IMR-90 (cell line): ENCODE measurements at regions not wholly inside any gene's neighbourhood (a gene's known extent, or its start where the extent isn't known, plus 50 kb on each side); places are given as distances from the start of the nearest gene placed in this dataset.

Source experiments
- ATAC-seq: fragments of 200-7000 bp; cut with Tn5 transposase; 2 replicates; pipeline ENCODE4 v1.9.1; 2020; ENCODE audit warnings: low read depth, mild to moderate bottlenecking, moderate library complexity
- BruUV-seq: library from RNA; stranded (reverse); fragments of 400-500 nt; replicated peaks from 2 replicates; lab custom pipeline; 2021; lab: Mats Ljungman, UMichigan
- CTCF ChIA-PET: fragments of 300-600 bp; formaldehyde crosslinking; extraction: SDS; loops from one replicate; lab custom pipeline; 2021; ENCODE audit warnings: antibody characterized with exemption; lab: Yijun Ruan, JAX
- POLR2A ChIA-PET: fragments of 300-600 bp; sonication (Branson Sonifier 250); formaldehyde crosslinking; loops from one replicate; lab custom pipeline; 2022; ENCODE audit warnings: antibody characterized with exemption; ENCODE audit not compliant: unreplicated experiment; lab: Charles Lee
- DNase-seq: peaks from one replicate; pipeline ENCODE4 v3.0.0; 2013
- H2AFZ ChIP-seq: replicated peaks from 2 replicates; pipeline ENCODE3; 2013; ENCODE audit warnings: low read length, mild to moderate bottlenecking; ENCODE audit not compliant: poor library complexity
- H2AK5ac ChIP-seq: 2 replicates; pipeline ENCODE4 v1.6.1; 2013; ENCODE audit warnings: low read depth, low read length, inconsistent platforms
- H2AK9ac ChIP-seq: replicated peaks from 2 replicates; pipeline ENCODE3; 2013; ENCODE audit warnings: mild to moderate bottlenecking, low read depth, low read length, moderate library complexity; ENCODE audit not compliant: poor library complexity
- H2BK120ac ChIP-seq: 2 replicates; pipeline ENCODE4 v1.6.1; 2013; ENCODE audit warnings: low read depth, low read length, inconsistent platforms
- H2BK15ac ChIP-seq: 3 replicates; pipeline ENCODE4 v1.6.1; 2013; ENCODE audit warnings: low read depth, low read length, inconsistent platforms
- H2BK20ac ChIP-seq: 2 replicates; pipeline ENCODE4 v1.6.1; 2013; ENCODE audit warnings: low read depth, mild to moderate bottlenecking, inconsistent platforms, low read length, moderate library complexity
- H2BK5ac ChIP-seq: 2 replicates; pipeline ENCODE4 v1.6.1; 2013; ENCODE audit warnings: mild to moderate bottlenecking, low read depth, low read length, inconsistent platforms; ENCODE audit not compliant: poor library complexity, severe bottlenecking
- H3K14ac ChIP-seq: replicated peaks from 2 replicates; pipeline ENCODE4 v1.6.1; 2013; ENCODE audit warnings: low read depth, low read length, inconsistent platforms
- H3K18ac ChIP-seq: 2 replicates; pipeline ENCODE4 v1.6.1; 2013; ENCODE audit warnings: low read depth, low read length, control low read depth
- H3K23ac ChIP-seq: 2 replicates; pipeline ENCODE4 v1.6.1; 2013; ENCODE audit warnings: low read depth, low read length, inconsistent platforms
- H3K27ac ChIP-seq: 2 replicates; pipeline ENCODE4 v1.5.1; 2013; ENCODE audit warnings: mild to moderate bottlenecking, control low read depth, low read length; ENCODE audit not compliant: insufficient read depth
- H3K27me3 ChIP-seq: 2 replicates; pipeline ENCODE4 v1.6.1; 2013; ENCODE audit warnings: low read length; ENCODE audit not compliant: control insufficient read depth, insufficient read depth
- H3K36me3 ChIP-seq: 2 replicates; pipeline ENCODE4 v1.6.1; 2013; ENCODE audit warnings: low read length, mixed read lengths; ENCODE audit not compliant: control insufficient read depth, insufficient read depth
- H3K4ac ChIP-seq: 2 replicates; pipeline ENCODE4 v1.6.1; 2013; ENCODE audit warnings: low read depth, low read length, inconsistent platforms
- H3K4me1 ChIP-seq: 2 replicates; pipeline ENCODE4 v1.6.1; 2013; ENCODE audit warnings: low read length, mixed read lengths; ENCODE audit not compliant: control insufficient read depth, insufficient read depth
- H3K4me2 ChIP-seq: 2 replicates; pipeline ENCODE4 v1.6.1; 2013; ENCODE audit warnings: low read depth, mild to moderate bottlenecking, control low read depth, low read length, moderate library complexity
- H3K4me3 ChIP-seq: 2 replicates; pipeline ENCODE4 v1.5.1; 2013; ENCODE audit warnings: low read depth, mild to moderate bottlenecking, control low read depth, low read length, moderate library complexity; ENCODE audit not compliant: insufficient read depth
- H3K56ac ChIP-seq: 2 replicates; pipeline ENCODE4 v1.6.1; 2013; ENCODE audit warnings: low read length, inconsistent platforms; ENCODE audit not compliant: insufficient read depth; ENCODE audit errors: extremely low read depth
- H3K79me1 ChIP-seq, 2 experiments: 2 replicates each; pipeline ENCODE4 v1.6.1; 2013; ENCODE audit warnings: low read length in 2 of 2, inconsistent platforms in 1 of 2, low read depth in 1 of 2
- H3K9ac ChIP-seq: 2 replicates; pipeline ENCODE4 v1.6.1; 2013; ENCODE audit warnings: low read depth, low read length, control low read depth
- H3K9me1 ChIP-seq: 2 replicates; pipeline ENCODE4 v1.6.1; 2013; ENCODE audit warnings: low read length, inconsistent platforms; ENCODE audit not compliant: insufficient read depth
- H3K9me3 ChIP-seq: 2 replicates; pipeline ENCODE4 v1.6.1; 2013; ENCODE audit warnings: low read length; ENCODE audit not compliant: control insufficient read depth, insufficient read depth
- H4K20me1 ChIP-seq: 2 replicates; pipeline ENCODE4 v1.6.1; 2013; ENCODE audit warnings: low read length, inconsistent platforms; ENCODE audit not compliant: insufficient read depth
- H4K5ac ChIP-seq: 2 replicates; pipeline ENCODE4 v1.6.1; 2013; ENCODE audit warnings: mild to moderate bottlenecking, low read depth, low read length, control low read depth
- H4K8ac ChIP-seq, 2 experiments: 2 replicates each; pipeline ENCODE4 v1.6.1; 2013; ENCODE audit warnings: low read depth in 2 of 2, low read length in 2 of 2, control low read depth in 1 of 2, inconsistent platforms in 1 of 2
- H4K91ac ChIP-seq: 2 replicates; pipeline ENCODE4 v1.6.1; 2013; ENCODE audit warnings: low read depth, low read length, inconsistent platforms; ENCODE audit not compliant: insufficient read depth
- MAZ ChIP-seq: IDR thresholded peaks from 2 replicates; pipeline ENCODE4 v1.6.1; 2012; ENCODE audit warnings: low read depth, mild to moderate bottlenecking, low read length, improper control_type of control experiment, moderate library complexity, borderline replicate concordance
- RAD21 ChIP-seq: IDR thresholded peaks from 2 replicates; pipeline ENCODE4 v1.6.1; 2012; ENCODE audit warnings: low read length, improper control_type of control experiment
- WGBS, 2 experiments: methylation state at CpG; one replicate each; pipeline versions ENCODE4 v1.1.5 to v1.1.7; 2013; ENCODE audit warnings: missing lambda C conversion rate in 2 of 2; ENCODE audit not compliant: insufficient read length in 1 of 2; ENCODE audit errors: extremely low coverage in 2 of 2; 5-methylcytosine and 5-hydroxymethylcytosine counted together
- dilution Hi-C: fragments of 300-500 bp; cut with HindIII; formaldehyde crosslinking; loops from one replicate; pipeline ENCODE4 v1.14.3; 2018; ENCODE audit warnings: low sequenced_read_pairs; ENCODE audit not compliant: unreplicated experiment
- in situ Hi-C: fragments of 300-500 bp; cut with MboI; formaldehyde crosslinking; loops from 3 replicates; pipeline ENCODE4 v1.14.3; 2019; ENCODE audit warnings: low sequenced_read_pairs, inconsistent platforms, mixed read lengths
- intact Hi-C: fragments of 100-400 bp; cut with micrococcal nuclease; formaldehyde crosslinking; loops from 2 replicates; pipeline ENCODE4 v1.10.0; 2022

DNA sequence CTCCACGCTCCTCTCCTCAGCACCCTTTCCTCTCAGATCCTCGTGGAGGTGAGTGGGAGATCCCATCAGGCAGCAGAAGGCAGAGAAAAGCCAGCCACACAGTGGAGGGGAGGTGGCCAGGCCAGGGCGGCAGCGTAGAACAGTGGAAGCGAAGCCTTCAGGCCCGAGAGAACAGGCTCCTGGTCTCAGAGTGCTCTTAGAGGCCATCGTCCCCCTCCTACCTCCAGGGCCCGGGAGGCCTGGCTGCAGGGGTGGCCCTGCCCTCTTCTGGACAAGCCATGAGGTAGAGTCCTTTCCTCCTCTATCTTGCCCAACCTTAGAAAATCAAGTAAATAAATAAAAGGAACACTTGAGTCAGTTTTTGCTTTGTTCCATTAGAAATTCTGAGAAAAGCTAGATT lies 202.0 kb downstream of the KATNAL1 start:
- peaks cover 2% of the 10 kb centered on the region for H3K27me3 ChIP-seq
- H3K14ac ChIP-seq = no peak overlapping the region
- H2AK9ac ChIP-seq = peak overlapping the region; percentile 18
- H3K23ac ChIP-seq = no peak overlapping the region
- no peak overlapping the region; the same call in 1 of the 2 replicates for H2BK120ac ChIP-seq
- H3K27ac ChIP-seq = no peak overlapping the region
- no peak overlapping the region for H4K8ac ChIP-seq
- BruUV-seq = no TSS peak
- ATAC-seq (no peak), DNase-seq (no peak)
- no peaks in the 10 kb centered on the region for H3K9me3 ChIP-seq
- no peak overlapping the region for H3K4me3 ChIP-seq
- POLR2A ChIA-PET = no interaction called here
- H3K56ac ChIP-seq = no peak overlapping the region
- H3K79me1 ChIP-seq = no peaks in the 10 kb centered on the region
- H4K91ac ChIP-seq = no peak overlapping the region
- peaks cover 9% of the 10 kb centered on the region; the same call in 1 of the 2 replicates for H3K9me1 ChIP-seq
- H2AFZ ChIP-seq = peak overlapping the region; percentile 75
- WGBS, 2 experiments = no CpG with 5 or more reads among the region's 8 CpGs
- no peaks in the 10 kb centered on the region for H4K20me1 ChIP-seq
- TF ChIP-seq MAZ (no peak), RAD21 (peak; percentile 7; the same call in 1 of the 2 replicates)
- H3K4ac ChIP-seq = 0 out of 2 replicates have a peak overlapping the region, but pooled peaks have one; percentile 0
- H4K5ac ChIP-seq = no peak overlapping the region
- CTCF ChIA-PET = no interaction called here
- no peak overlapping the region for H3K18ac ChIP-seq
- H3K4me1 ChIP-seq = no peaks in the 10 kb centered on the region; the same call in 1 of the 2 replicates
- H3K9ac ChIP-seq = no peak overlapping the region
- no peak overlapping the region for H2BK5ac ChIP-seq
- peak overlapping the region; percentile 8; the same call in 1 of the 2 replicates for H2AK5ac ChIP-seq
- no peak overlapping the region for H2BK20ac ChIP-seq
- no peak overlapping the region for H3K4me2 ChIP-seq
- dilution Hi-C loops = no loop called here
- no peak overlapping the region for H2BK15ac ChIP-seq
- H3K36me3 ChIP-seq = no peaks in the 10 kb centered on the region
- in situ Hi-C loops = no loop called here
- intact Hi-C loops = no loop called here
